ENCODE measurements at regions not wholly inside any gene's neighbourhood (a gene's known extent, or its start where the extent isn't known, plus 50 kb on each side); places are given as distances from the start of the nearest gene placed in this dataset.

GRCh38 chr2:173513107-173513727, 158.5 kb downstream of the CDCA7 start:
- no peak overlapping the region for H3K27ac ChIP-seq (ENCODE audit: low read length)

GRCh38 chr2:173520918-173521317, 166.2 kb downstream of the CDCA7 start:
- intact Hi-C loops (cut with micrococcal nuclease), result no loop called here
- H3K4me1 ChIP-seq (ENCODE audit: insufficient read depth, low read length), result peaks cover 23% of the 10 kb centered on the region
- H2AFZ ChIP-seq (ENCODE audit: low read length), result no peak overlapping the region
- peak overlapping the region; percentile 53 for H3K4me2 ChIP-seq (ENCODE audit: low read length)
- H3K27me3 ChIP-seq (ENCODE audit: low read length), result no peaks in the 10 kb centered on the region
- no peak for ATAC-seq
- H3K9ac ChIP-seq (ENCODE audit: low read length), result no peak overlapping the region
- H3K9me2 ChIP-seq (replicated peaks; ENCODE audit: low read length), result no peaks in the 10 kb centered on the region
- H3K9me3 ChIP-seq (ENCODE audit: low read length), result no peaks in the 10 kb centered on the region
- H3K27ac ChIP-seq (ENCODE audit: low read length), result no peak overlapping the region
- H4K20me1 ChIP-seq (ENCODE audit: low read length), result no peaks in the 10 kb centered on the region
- H3K79me2 ChIP-seq (ENCODE audit: low read length), result no peaks in the 10 kb centered on the region
- DNase-seq, result no peak
- BruUV-seq (replicated peaks), result no TSS peak
- H3F3A ChIP-seq (ENCODE audit: low read length, unreplicated experiment), result no peaks in the 10 kb centered on the region
- ChIA-PET POLR2A (ENCODE audit: unreplicated experiment) (no interaction called here), CTCF (no interaction called here)
- no peak for TF ChIP-seq EZH2phosphoT487 (IDR thresholded peaks at IDR 0.05; ENCODE audit: borderline replicate concordance, low read length)
- TF ChIP-seq CTCF (conservative IDR thresholded peaks at IDR 0.05; ENCODE audit: low read depth, low read length), result no peak
- no peak for TF ChIP-seq EZH2 (IDR thresholded peaks at IDR 0.05; ENCODE audit: low read length, unreplicated experiment)
- H3K4me3 ChIP-seq (ENCODE audit: low read length), result no peak overlapping the region
- no peaks in the 10 kb centered on the region for H3K36me3 ChIP-seq (ENCODE audit: low read depth, low read length)

More at GRCh38 chr2:173513107-173513727, 158.5 kb downstream of the CDCA7 start:
- H3K27me3 ChIP-seq (ENCODE audit: low read length), result no peaks in the 10 kb centered on the region
- H3K9me3 ChIP-seq (ENCODE audit: low read length), result no peaks in the 10 kb centered on the region
- CTCF ChIA-PET, result no interaction called here
- H3K4me3 ChIP-seq (ENCODE audit: low read length), result no peak overlapping the region
- BruUV-seq (replicated peaks), result no TSS peak
- no peak overlapping the region for H3K9ac ChIP-seq (ENCODE audit: low read length)
- H3F3A ChIP-seq (ENCODE audit: low read length, unreplicated experiment), result no peaks in the 10 kb centered on the region
- POLR2A ChIA-PET (ENCODE audit: unreplicated experiment), result interaction anchor here (0.7 kb wide), 1 partner anchor 51 kb away, joined by 3 read pairs; no protein-coding TSS in a partner anchor
- H3K9me2 ChIP-seq (replicated peaks; ENCODE audit: low read length), result no peaks in the 10 kb centered on the region
- no peak overlapping the region for H3K4me2 ChIP-seq (ENCODE audit: low read length)
- no peak for TF ChIP-seq CTCF (conservative IDR thresholded peaks at IDR 0.05; ENCODE audit: low read depth, low read length)
- TF ChIP-seq EZH2 (IDR thresholded peaks at IDR 0.05; ENCODE audit: low read length, unreplicated experiment), result no peak
- no peak for ATAC-seq
- no peaks in the 10 kb centered on the region for H3K79me2 ChIP-seq (ENCODE audit: low read length)
- no peaks in the 10 kb centered on the region for H4K20me1 ChIP-seq (ENCODE audit: low read length)
- peaks cover 14% of the 10 kb centered on the region; the same call in 1 of the 2 replicates for H3K4me1 ChIP-seq (ENCODE audit: insufficient read depth, low read length)
- H2AFZ ChIP-seq (ENCODE audit: low read length), result no peak overlapping the region
- intact Hi-C loops (cut with micrococcal nuclease), result no loop called here
- DNase-seq, result no peak
- H3K36me3 ChIP-seq (ENCODE audit: low read depth, low read length), result no peaks in the 10 kb centered on the region

- TF ChIP-seq EZH2 (IDR thresholded peaks at IDR 0.05; ENCODE audit: low read length, unreplicated experiment) (no peak), EZH2phosphoT487 (IDR thresholded peaks at IDR 0.05; ENCODE audit: borderline replicate concordance, low read length) (no peak), CTCF (conservative IDR thresholded peaks at IDR 0.05; ENCODE audit: low read depth, low read length) (no peak)
- Histone ChIP-seq H3K9ac (ENCODE audit: low read length) (no peak overlapping the region), H3K9me3 (ENCODE audit: low read length) (0 out of 2 replicates have a peak, but pooled peaks cover under 1% of the 10 kb centered on the region), H3K9me2 (replicated peaks; ENCODE audit: low read length) (no peaks in the 10 kb centered on the region), H3F3A (ENCODE audit: low read length, unreplicated experiment) (no peaks in the 10 kb centered on the region), H3K36me3 (ENCODE audit: low read depth, low read length) (no peaks in the 10 kb centered on the region), H4K20me1 (ENCODE audit: low read length) (no peaks in the 10 kb centered on the region), H3K4me3 (ENCODE audit: low read length) (no peak overlapping the region), H3K4me1 (ENCODE audit: insufficient read depth, low read length) (peaks cover 23% of the 10 kb centered on the region), H3K27me3 (ENCODE audit: low read length) (no peaks in the 10 kb centered on the region), H3K4me2 (ENCODE audit: low read length) (peak overlapping the region; percentile 53), H2AFZ (ENCODE audit: low read length) (no peak overlapping the region), H3K79me2 (ENCODE audit: low read length) (no peaks in the 10 kb centered on the region), H3K27ac (ENCODE audit: low read length) (no peak overlapping the region)
- ChIA-PET POLR2A (ENCODE audit: unreplicated experiment) (no interaction called here), CTCF (no interaction called here)
- DNase-seq (peak; percentile 88), ATAC-seq (peak; percentile 98)
- no TSS peak for BruUV-seq (replicated peaks)
- intact Hi-C loops (cut with micrococcal nuclease), result no loop called here
These were observed 166.9 kb downstream of the CDCA7 start for GRCh38 chr2:173521450-173522192.

Measured in PC-3 (cell line).